ENCODE measurements at regions not wholly inside any gene's neighbourhood (a gene's known extent, or its start where the extent isn't known, plus 50 kb on each side); places are given as distances from the start of the nearest gene placed in this dataset.

GRCh38 chrX:137424679-137425078 is 141.2 kb upstream of the ZIC3 start:
- H3K4me3 ChIP-seq (ENCODE audit: low read depth in 1 of 2, low read length in 1 of 2) = no peak overlapping the region
- no peak overlapping the region for H3K27ac ChIP-seq
- no peaks in the 10 kb centered on the region for H3K4me1 ChIP-seq (ENCODE audit: control insufficient read depth in 1 of 2, insufficient read depth in 1 of 2, low read depth in 1 of 2, low read length in 1 of 2)
- no peak for TF ChIP-seq CTCF (IDR thresholded peaks at IDR 0.05)
- no peaks in the 10 kb centered on the region for H3K9me3 ChIP-seq
- H3K36me3 ChIP-seq = no peaks in the 10 kb centered on the region
- H3K27me3 ChIP-seq = peaks cover 75% of the 10 kb centered on the region

- Histone ChIP-seq H3K27ac (no peak overlapping the region), H3K36me3 (no peaks in the 10 kb centered on the region), H3K4me1 (ENCODE audit: control insufficient read depth in 1 of 2, insufficient read depth in 1 of 2, low read depth in 1 of 2, low read length in 1 of 2) (no peaks in the 10 kb centered on the region), H3K4me3 (ENCODE audit: low read depth in 1 of 2, low read length in 1 of 2) (no peak overlapping the region), H3K9me3 (no peaks in the 10 kb centered on the region), H3K27me3 (peaks cover 61% of the 10 kb centered on the region)
- no peak for TF ChIP-seq CTCF (IDR thresholded peaks at IDR 0.05)
Observed at GRCh38 chrX:137423241-137423640, 142.7 kb upstream of the ZIC3 start.

GRCh38 chrX:137418086-137418485 is 147.8 kb upstream of the ZIC3 start:
- Histone ChIP-seq H3K27ac (no peak overlapping the region), H3K36me3 (no peaks in the 10 kb centered on the region), H3K27me3 (peaks cover 9% of the 10 kb centered on the region), H3K4me1 (ENCODE audit: control insufficient read depth in 1 of 2, insufficient read depth in 1 of 2, low read depth in 1 of 2, low read length in 1 of 2) (no peaks in the 10 kb centered on the region), H3K9me3 (no peaks in the 10 kb centered on the region), H3K4me3 (ENCODE audit: low read depth in 1 of 2, low read length in 1 of 2) (no peak overlapping the region)
- TF ChIP-seq CTCF (IDR thresholded peaks at IDR 0.05) = no peak

- no peak for TF ChIP-seq CTCF (IDR thresholded peaks at IDR 0.05)
- no peaks in the 10 kb centered on the region for H3K27me3 ChIP-seq
- H3K9me3 ChIP-seq = no peaks in the 10 kb centered on the region
- no peaks in the 10 kb centered on the region for H3K4me1 ChIP-seq (ENCODE audit: control insufficient read depth in 1 of 2, insufficient read depth in 1 of 2, low read depth in 1 of 2, low read length in 1 of 2)
- H3K36me3 ChIP-seq = no peaks in the 10 kb centered on the region
- no peak overlapping the region for H3K4me3 ChIP-seq (ENCODE audit: low read depth in 1 of 2, low read length in 1 of 2)
- H3K27ac ChIP-seq = no peak overlapping the region
Observed at GRCh38 chrX:137413190-137413589, 152.7 kb upstream of the ZIC3 start.

GRCh38 chrX:137405449-137406140 is 160.3 kb upstream of the ZIC3 start:
- Histone ChIP-seq H3K4me3 (ENCODE audit: low read depth in 1 of 2, low read length in 1 of 2) (no peak overlapping the region), H3K27ac (no peak overlapping the region), H3K4me1 (ENCODE audit: control insufficient read depth in 1 of 2, insufficient read depth in 1 of 2, low read depth in 1 of 2, low read length in 1 of 2) (no peaks in the 10 kb centered on the region), H3K27me3 (no peaks in the 10 kb centered on the region), H3K9me3 (no peaks in the 10 kb centered on the region), H3K36me3 (no peaks in the 10 kb centered on the region)
- TF ChIP-seq CTCF (IDR thresholded peaks at IDR 0.05) = no peak

All from neutrophil (primary cell).